Globus pallidus (tissue), 1 donor: ENCODE measurements at regions not wholly inside any gene's neighbourhood (a gene's known extent, or its start where the extent isn't known, plus 50 kb on each side); places are given as distances from the start of the nearest gene placed in this dataset.

Source experiments
- DNase-seq: peaks from one replicate; pipeline ENCODE4 v3.0.0-alpha.2; 2015; ENCODE audit warnings: low spot score

DNA sequence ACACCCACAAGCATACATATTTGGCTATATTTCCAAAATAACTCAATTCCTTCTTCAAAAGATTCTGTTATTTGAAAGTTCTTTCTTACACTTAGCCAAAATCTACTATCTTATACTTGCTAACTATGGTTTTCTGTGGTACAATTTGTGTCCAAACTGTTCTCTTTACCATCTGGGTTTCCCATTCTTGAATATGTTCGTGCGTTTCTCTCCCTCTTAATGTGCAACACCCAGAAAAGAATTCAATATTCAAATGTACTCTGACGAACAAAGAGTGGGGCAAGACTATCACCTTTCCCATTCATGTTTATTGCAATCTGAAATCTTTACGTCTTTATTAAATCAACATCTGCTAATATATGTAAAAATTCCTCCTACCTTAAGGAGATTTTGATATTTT, 912.7 kb downstream of the FAT4 start:
- no peak for DNase-seq

DNA sequence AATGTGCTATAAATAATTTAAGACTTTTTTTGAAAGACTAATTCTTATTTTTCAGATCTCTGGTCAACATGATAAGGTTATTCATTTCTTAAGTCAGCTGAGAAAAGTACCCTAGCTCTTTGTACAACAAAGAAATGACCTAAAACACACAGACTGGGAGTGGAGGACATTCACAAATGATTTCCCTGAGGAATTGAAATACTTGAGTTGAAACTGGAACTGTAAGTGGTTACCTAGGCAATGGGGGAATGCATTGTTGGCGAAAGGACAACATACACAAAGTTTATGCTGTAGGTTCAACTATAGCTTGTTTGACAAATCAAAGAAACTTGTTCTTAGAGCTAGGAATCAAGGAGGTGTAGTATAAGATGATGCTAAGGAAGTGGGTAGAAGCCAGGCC, 915.5 kb downstream of the FAT4 start:
- no peak for DNase-seq

DNA sequence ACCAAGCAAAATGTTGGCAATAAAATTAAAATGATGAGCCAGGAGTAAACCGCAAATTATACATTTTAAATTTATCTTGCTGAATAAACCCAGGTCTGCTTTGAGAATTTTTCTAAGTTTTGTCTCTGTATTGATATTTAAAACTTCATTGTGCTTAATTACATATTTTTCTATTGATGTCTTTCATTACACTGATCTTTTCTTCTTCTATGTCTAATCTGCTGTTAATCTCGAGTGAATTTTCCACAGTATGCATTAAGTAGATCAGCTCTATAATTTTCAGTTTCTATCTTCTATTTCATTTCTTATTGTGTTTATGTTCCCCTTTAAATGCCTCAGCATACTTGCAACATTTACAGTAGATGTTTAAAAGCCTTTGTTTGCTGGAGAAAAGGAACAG, 918.7 kb downstream of the FAT4 start:
- DNase-seq, result no peak

DNA sequence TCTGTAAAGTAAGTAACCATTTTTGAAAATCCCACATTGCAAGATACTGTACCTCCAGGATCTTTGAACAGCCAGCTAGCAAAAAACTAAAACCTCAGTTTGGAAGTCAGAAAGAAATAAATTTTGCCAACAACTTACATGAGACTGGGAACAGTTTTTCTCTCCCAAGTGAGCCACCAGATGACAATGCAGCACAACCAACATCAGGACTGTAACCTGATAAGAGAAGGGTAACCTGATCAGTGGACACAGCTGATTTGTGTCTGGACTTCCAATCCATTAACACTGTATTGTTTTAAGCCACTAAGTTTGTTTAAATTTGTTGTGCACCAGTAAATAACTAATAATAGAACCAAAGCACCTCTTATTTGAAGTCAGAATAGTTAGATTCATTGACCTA, 923.3 kb downstream of the FAT4 start:
- DNase-seq, result no peak

DNA sequence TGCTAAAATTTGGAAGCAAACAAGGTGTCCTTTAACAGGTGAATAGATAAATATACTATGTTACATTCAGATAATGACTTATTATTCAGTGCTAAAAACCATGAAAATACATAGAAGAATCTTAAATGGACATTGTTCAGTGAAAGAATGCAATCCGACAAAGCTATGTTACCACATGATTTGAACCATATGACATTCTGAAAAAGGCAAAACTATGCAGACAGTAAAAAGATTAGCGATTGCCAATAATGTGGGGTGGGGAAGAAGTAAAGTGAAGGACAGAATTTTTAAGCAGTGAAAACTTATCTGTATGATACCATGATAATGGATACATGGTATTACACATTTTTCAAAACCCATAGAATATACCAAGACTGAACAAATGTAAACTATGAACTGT, 926.9 kb downstream of the FAT4 start:
- DNase-seq, result no peak

DNA sequence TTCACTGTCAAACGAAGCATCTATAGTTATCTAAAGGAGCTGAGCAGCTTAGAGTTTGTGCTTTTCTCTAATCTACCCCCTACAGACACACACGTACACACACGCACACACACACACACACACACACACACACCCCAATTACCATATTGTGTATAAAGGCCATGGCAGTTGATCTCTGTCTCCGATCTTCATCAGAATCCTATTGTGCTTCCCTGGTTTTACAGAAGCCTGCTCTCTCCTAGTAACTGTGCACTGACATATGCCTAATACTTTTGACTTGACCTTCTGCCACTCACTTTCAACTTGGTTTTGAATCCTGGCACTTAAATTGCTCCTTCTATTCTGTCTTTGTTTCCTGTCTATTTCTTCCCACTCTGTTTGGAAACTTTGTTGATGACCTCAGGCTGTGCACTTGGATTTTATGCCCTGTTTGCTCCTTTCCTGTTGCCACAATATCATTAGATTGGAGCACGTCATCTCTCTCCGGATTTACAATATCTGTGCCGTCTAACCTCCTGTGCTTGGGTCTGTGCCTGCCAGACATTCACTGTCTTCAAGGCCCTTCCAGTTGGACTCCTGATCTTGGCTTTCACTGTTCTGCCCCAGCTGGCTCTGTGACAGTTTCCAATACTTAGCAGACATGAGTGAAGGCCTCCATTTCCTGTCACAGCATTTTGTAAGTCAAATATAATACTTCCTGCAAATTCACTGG, 928.1 kb downstream of the FAT4 start:
- DNase-seq, result no peak

DNA sequence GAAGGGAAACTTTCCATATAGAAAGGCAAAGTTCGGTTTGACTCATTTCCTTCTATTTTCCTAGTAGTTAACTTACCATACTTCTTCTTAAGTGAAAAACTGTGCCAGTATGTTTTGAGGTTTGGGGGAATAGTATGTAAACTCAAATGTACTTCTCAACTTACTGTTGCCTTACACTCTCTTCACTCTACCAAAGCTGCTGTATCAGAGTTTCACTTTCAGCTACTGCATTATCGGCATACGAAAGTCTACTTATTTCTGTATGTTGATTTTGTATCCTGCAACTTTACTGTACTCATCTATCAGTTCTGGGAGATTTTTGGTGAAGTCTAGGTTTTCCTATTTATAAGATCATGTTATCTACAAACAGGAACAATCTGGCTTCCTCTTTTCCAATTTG, 932.7 kb downstream of the FAT4 start:
- DNase-seq, result no peak

DNA sequence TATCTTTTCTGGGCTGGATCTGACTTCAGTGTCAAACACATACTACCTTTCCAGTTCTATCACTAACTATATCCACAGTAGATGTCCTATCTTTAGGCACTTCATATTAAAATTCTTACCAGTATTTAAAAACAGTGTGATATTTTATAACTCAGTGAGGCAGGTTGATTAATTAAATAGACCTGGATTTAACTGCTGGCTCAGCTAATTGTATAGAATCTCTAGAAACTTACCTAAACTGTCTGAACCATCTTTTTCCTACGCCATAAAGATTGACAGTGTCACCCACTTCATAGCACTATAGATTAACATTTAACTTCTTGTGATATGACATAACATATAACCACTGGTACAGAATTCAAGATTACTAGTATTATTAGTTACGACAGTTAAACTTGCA, 935.3 kb downstream of the FAT4 start:
- DNase-seq, result no peak

DNA sequence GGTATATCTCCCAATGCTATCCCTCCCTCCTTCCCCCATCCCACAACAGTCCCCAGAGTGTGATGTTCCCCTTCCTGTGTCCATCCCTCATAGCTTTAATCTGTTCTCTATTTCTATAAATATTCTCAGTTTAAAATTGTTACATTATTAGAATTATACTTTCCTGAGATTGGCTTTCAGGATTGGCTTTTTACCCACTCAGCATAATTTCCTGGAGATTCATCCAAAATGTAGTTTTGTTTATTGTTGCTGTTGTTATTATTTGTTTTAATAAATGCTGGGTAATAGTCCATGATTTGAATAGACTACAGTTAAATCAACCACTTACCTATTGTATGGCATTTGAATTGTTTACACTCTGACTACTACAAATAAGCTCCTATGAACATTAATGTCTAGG, 936.4 kb downstream of the FAT4 start:
- no peak for DNase-seq

DNA sequence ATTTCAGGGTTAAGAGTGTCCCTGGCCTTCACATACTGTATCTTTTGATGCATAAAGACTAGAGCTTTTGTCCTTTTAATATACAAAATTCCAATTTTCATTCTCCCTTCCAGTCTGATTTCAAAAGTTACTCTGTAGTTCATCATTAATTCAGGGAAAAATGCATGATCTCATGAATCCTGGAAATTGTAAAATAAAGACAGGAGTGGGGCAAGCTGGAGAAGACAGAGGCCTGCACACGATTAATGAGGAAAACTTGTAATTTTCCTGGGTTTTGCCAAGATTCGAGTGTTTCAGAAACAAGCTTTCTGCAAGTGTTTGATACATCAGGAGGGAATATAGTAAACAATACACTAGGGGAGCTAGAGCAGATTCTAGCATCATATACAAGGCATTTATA, 947.9 kb downstream of the FAT4 start:
- no peak for DNase-seq

DNA sequence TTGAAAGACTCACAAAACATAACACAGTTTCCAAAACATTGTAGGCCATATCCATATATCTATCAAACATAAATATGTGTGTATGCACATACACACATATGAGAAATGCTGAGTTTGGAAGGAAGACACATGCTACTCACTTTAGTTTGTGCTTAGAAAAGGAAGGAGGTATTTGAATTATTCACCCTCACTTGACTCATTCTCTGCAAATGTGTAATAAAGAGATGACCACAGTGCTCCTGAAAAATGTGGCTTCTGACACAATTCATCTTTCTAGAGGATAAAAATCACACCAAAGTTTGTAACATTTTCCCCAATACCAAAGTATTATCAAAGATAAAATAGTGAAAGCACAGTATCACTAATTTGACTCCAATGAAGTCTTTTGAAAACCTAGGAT, 950.1 kb downstream of the FAT4 start:
- no peak for DNase-seq

DNA sequence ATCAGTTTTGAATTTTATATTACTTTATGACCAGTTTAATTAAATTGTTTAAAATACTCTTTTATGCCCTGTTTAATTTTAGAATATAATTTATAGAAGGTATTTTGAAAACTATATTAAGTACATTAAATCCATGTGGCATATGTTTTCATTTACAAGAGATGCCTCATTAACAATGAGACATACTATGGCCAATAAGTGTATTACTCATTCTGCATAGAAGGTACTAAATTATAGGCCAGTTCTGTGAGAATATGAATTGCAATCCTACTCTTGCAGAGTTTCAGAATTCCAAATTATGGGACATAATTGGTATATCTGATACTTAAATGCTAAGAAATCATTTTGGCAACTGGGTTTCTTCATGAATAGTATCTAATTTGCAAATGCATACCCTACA, 951.1 kb downstream of the FAT4 start:
- no peak for DNase-seq

DNA sequence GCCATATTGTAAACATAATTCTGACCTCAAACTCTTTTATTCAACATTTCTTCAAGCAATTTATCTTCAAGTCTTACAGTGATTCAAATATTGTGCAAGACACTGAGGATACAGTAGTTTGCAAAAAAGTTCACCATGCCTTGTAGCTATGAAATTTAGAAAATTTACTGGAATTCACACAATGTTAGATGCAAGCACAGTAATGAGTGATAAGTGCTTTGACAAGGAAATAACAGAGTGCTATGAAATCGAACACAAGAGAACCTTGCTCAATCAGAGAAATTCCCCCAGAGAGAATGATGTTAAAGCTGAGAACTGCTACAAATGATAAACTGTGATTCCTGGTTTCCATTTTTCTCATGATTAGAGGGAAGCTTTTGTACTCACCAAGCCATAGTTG, 952.9 kb downstream of the FAT4 start:
- DNase-seq, result no peak

DNA sequence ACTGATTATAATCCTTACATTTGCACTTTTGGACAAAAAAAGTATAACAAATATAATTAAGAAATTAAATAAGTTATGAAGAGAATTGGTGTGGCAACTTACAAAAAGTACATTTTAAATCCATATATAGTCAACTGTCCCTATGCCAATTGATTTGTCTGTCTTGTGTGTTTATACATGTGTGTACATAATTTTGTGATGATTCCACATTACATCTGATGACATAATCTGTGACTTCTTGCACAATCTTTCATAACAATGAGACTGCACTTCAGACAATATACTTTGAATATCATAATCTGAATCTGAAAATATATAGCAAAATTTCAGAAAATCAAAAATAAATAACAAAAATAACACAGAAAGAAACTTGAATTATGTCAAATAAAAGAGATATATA, 953.4 kb downstream of the FAT4 start:
- no peak for DNase-seq

DNA sequence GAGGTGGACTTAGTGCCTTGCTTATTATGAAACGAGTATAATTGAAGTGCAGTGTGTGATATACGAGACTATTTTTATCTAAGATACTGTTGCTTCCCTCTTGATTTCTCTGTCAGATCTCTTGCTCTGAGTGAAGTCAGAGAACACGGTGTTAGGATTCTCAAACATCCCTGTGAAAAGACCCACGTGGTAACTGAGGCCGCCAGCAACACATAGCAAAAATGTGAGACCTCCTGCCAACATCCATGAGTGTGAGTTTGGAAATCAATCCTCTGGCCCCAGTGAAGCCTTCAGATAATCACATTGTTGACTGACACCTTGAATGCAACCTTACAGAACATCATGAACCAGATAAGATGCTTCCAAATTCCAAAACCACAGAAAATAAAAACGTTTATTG, 954.4 kb downstream of the FAT4 start:
- DNase-seq, result no peak

DNA sequence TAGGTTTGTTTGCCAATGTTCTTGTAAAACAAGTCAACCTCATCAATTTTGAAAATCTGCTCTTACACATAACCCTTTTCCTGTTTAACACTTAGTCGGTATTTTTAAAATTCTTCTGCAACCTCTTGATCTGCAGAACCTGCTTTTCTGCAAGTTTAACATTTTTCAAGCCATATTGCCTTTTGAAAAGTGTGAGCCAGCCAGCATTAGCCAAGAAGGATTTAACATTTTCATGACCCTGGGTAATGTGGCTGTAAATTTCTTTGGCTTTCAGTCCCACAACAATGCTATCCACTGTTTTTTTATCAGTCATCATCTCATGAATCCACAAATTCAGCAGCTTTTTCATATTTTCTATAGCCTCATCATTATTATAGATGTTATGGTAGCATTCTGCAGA, 956.5 kb downstream of the FAT4 start:
- DNase-seq, result no peak

DNA sequence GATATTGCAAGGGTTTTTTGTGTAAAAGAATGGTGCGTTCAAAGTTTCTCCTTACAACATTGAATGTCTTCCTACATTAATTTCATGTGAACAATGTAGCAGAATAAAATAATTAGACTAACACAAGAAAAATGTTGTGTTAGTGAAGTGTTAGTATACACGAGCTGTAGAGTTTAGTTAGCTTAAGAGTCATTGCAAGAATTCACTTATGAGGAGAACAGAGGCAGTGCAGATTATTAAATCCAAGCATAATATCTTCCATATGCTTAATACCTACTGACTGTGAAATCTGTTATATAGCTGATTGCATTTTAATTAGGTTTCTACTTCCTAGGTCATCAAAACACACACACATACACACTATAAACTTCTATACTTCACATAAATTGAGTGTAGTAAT, 959.0 kb downstream of the FAT4 start:
- DNase-seq, result no peak

DNA sequence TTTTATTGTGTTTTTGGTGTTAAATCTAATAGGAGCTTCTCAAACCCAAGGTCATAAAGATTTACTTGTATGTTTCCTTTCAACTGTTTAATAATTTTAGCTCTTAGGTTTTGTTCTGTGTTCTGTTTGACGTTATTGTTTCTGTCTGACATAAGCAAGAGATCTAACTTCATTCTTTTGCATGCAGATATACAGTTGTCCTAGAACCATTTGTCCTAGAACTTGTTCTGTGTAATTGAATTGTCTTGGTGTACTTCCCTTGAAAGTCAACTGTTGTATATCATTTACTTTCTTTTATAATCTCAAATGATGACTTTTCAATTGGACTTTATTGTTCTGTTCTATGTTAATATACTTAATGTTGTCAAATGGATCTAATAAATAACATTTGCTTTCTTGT, 977.1 kb downstream of the FAT4 start:
- no peak for DNase-seq

DNA sequence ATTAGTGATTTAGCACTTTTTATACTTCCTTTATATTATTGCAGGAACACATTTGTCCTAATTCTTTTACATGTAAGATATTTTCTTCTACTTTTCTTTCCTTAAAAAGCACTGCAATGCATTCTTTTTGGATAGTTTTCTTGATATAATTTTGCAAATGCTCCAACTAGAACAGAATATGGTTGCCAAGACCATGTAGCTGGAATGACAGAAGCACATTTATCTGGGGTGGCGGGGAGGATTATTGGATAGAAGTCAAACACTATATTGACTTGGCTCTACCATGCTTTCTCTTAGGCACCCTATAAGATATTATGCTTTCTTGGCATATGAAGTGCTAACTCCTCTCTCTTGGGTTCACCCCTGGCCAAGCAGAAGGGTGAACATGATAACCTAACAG, 983.5 kb downstream of the FAT4 start:
- DNase-seq, result no peak

DNA sequence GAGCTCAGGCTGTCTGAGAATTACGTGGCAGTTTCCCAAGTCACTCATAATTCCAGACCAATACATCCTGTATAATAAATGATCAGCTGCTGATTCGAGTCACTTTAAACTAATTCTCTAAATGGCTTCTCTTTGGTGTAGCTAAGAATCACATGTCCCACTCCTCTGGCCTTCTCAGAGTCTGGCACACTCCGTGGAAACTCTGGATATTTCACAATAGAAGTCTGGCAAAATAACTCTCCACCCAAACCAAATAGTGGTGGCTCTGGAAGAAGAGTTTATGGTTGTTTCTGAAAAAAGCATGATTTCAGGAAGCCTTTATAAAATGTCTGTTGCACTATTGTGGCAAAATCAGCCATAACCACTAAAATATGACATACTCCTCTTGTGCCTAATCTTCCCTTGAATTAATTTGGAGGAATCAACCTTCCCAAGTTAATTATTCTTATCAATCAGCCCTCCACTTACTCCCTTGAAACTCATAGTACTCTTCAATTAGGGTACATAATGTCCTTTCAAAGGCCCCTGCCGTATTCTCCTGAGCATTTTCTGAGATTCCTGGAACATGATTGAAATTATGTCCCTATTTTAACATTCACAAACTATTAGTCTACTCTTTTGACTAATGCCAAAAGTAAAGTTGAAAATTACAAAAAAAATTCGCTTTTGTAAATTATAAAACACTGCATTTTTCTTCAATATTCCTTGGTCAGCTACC, 991.6 kb downstream of the FAT4 start:
- no peak for DNase-seq

DNA sequence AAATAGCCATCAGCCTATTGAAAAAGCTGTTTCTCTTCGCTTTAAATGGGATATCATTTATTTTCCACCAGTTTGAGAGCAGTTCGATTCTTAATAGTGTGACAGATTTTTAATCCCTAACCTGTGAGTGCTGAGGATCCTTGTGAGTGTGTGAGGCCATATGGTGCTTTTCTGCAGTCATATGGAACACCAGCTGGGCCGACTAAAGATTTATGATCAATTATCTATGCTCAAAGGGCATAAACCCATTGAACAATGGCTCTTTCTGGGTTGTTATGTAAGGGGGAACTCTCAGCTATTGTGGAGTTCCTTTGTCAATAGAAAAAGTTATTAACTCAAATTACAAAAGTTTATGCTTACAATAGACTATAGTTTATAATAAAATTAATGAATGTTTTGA, 1003.6 kb downstream of the FAT4 start:
- DNase-seq, result no peak

DNA sequence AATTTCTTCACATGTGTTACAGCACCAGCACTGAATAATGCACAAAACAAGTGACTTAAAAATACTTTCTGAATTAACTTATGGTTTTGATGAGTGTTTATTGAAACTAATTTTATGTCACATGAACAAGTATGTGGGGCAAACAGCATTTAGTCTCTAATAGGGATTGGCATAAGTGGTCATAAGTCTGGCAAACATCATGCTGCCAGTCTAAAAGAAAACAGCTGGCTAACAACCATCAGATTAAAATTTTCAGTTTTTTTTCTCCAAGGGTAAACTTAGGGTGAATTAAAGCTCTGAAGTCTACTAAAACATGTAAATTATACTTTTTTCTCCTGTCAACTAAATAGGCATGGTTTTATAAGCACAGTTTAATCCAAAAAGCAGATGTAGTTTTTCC, 1014.2 kb downstream of the FAT4 start:
- DNase-seq, result no peak

DNA sequence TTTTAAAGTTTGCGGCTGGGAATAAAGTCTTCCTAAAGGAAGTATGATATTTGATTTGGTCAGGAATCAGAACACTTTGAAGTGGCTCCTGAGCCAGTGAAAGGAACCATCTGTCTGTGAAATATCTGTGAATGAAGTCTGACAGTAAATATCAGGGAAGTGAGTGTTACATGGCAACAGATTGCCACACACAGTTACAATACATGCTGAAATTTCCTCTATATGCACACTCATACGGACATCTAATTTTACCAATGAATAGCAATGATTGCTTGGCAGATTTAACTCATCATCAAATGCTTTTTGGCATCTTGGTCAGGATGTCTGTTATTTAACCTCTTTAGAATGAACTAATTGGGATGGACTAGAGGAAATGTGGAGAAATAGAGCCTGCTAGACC, 1023.8 kb downstream of the FAT4 start:
- no peak for DNase-seq

DNA sequence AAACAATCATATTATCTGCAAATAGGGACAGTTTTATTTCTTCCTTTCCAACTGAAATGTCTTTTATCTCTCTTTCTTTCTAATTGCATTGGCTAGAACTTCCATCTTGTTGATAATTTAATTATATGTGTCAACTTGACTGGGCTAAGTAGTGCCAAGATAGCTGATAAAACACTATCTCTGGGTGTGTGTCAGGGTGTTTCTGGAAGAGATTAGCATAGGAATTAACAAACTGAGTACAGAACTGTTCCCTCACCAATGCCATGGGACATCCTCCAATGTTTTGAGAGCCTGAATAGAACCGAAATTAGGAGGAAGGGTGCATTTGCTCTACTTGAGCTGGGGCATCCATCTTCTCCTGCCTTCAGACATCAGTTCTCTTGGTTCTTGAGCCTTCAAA, 1027.2 kb downstream of the FAT4 start:
- no peak for DNase-seq
